ENCODE measurements at regions not wholly inside any gene's neighbourhood (a gene's known extent, or its start where the extent isn't known, plus 50 kb on each side); places are given as distances from the start of the nearest gene placed in this dataset.
"Not testable (repeated sequence)": the region's sequence is repeated elsewhere in the genome, so short reads cannot be mapped to it uniquely, and the experiment has no call there.

GRCh38 chr6:84635081-84635761 lies 129.2 kb downstream of the TBX18 start:
- DNase-seq (ENCODE audit: low spot score) = no peak

GRCh38 chr6:84633771-84634170 lies 130.6 kb downstream of the TBX18 start:
- no peak for DNase-seq (ENCODE audit: low spot score)

GRCh38 chr6:84626527-84626926 lies 137.9 kb downstream of the TBX18 start:
- DNase-seq (ENCODE audit: low spot score) = not testable (repeated sequence)

- DNase-seq (ENCODE audit: low spot score) = no peak
These were observed 138.9 kb downstream of the TBX18 start for GRCh38 chr6:84625506-84625905.

GRCh38 chr6:84623956-84624680 lies 140.3 kb downstream of the TBX18 start:
- DNase-seq (ENCODE audit: low spot score) = no peak

GRCh38 chr6:84618836-84619235 lies 145.6 kb downstream of the TBX18 start:
- DNase-seq (ENCODE audit: low spot score) = no peak

- DNase-seq (ENCODE audit: low spot score) = no peak
These were observed 146.2 kb downstream of the TBX18 start for GRCh38 chr6:84618046-84618752.

- no peak for DNase-seq (ENCODE audit: low spot score)
These were observed 148.4 kb downstream of the TBX18 start for GRCh38 chr6:84615987-84616386.

GRCh38 chr6:84615113-84615850 lies 149.1 kb downstream of the TBX18 start:
- no peak for DNase-seq (ENCODE audit: low spot score)

- DNase-seq (ENCODE audit: low spot score) = no peak
These were observed 157.5 kb downstream of the TBX18 start for GRCh38 chr6:84606860-84607259.

- DNase-seq (ENCODE audit: low spot score) = no peak
These were observed 159.1 kb downstream of the TBX18 start for GRCh38 chr6:84605298-84605697.

GRCh38 chr6:84601366-84601765 lies 163.0 kb downstream of the TBX18 start:
- no peak for DNase-seq (ENCODE audit: low spot score)

- no peak for DNase-seq (ENCODE audit: low spot score)
These were observed 164.4 kb downstream of the TBX18 start for GRCh38 chr6:84599991-84600390.

- no peak for DNase-seq (ENCODE audit: low spot score)
These were observed 167.0 kb downstream of the TBX18 start for GRCh38 chr6:84597238-84597875.

GRCh38 chr6:84596488-84596887 lies 167.9 kb downstream of the TBX18 start:
- DNase-seq (ENCODE audit: low spot score) = no peak

- no peak for DNase-seq (ENCODE audit: low spot score)
These were observed 175.7 kb downstream of the TBX18 start for GRCh38 chr6:84588697-84589080.

- DNase-seq (ENCODE audit: low spot score) = not testable (repeated sequence)
These were observed 176.3 kb downstream of the TBX18 start for GRCh38 chr6:84587994-84588696.

- not testable (repeated sequence) for DNase-seq (ENCODE audit: low spot score)
These were observed 177.0 kb downstream of the TBX18 start for GRCh38 chr6:84587202-84587940.

GRCh38 chr6:84583784-84584183 lies 180.6 kb downstream of the TBX18 start:
- DNase-seq (ENCODE audit: low spot score) = no peak

- no peak for DNase-seq (ENCODE audit: low spot score)
These were observed 181.4 kb downstream of the TBX18 start for GRCh38 chr6:84582997-84583396.
